PFSK-1 (cell line): ENCODE measurements at regions not wholly inside any gene's neighbourhood (a gene's known extent, or its start where the extent isn't known, plus 50 kb on each side); places are given as distances from the start of the nearest gene placed in this dataset.

Experiments
- FOXP2 ChIP-seq: optimal IDR thresholded peaks from 2 replicates; pipeline ENCODE3; 2011; ENCODE audit warnings: borderline replicate concordance, control low read depth, inconsistent platforms; ENCODE audit not compliant: insufficient read depth; ENCODE audit errors: extremely low read length, extremely low read depth
- REST ChIP-seq, 2 experiments: IDR thresholded peaks; 2 replicates each; pipeline versions ENCODE4 v1.6.1 to v1.8.0; 2011 to 2012; ENCODE audit warnings: low read depth in 2 of 2, low read length in 2 of 2, control low read depth in 1 of 2, inconsistent platforms in 1 of 2, mild to moderate bottlenecking in 1 of 2, moderate library complexity in 1 of 2; ENCODE audit not compliant: insufficient read depth in 1 of 2
- SIN3A ChIP-seq: IDR thresholded peaks from 2 replicates; pipeline ENCODE4 v1.6.1; 2012; ENCODE audit warnings: mild to moderate bottlenecking, low read length, moderate library complexity, borderline replicate concordance; ENCODE audit not compliant: insufficient read depth
- TAF1 ChIP-seq: IDR thresholded peaks from 2 replicates; pipeline ENCODE4 v1.6.1; 2012; ENCODE audit warnings: low read length, control low read depth, borderline replicate concordance; ENCODE audit not compliant: insufficient read depth

DNA sequence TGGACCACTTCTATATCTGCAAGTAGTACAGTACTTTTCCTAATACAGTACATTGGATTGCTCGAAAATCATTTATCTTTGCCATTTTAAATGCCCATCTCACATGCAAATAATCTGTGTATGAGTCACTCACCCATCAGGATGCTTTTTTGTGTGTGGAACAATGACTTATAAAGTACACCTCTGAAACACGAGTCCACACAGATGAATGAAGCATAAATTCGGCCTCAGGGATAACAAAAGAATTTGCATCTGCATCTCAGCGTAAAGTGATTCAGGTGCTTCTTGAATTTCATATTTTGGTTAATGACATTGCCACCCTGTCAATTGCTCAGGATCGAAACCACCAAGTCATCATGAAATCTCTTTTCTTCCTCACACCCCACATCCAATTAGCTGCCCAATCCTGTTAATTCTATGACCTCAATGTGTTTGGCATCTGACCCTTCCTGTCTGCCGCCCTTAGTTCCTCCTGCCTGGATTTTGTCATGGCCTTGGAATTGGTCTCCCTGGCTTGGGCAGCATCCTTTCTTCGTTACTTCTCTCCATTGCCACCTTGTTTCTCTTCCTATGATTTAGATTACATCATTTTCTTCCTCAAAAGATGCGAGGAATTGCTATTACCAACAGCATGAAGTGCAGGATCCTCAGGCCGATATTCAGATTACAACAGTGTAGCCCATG, 161.6 kb upstream of the MID1 start:
- no peak for TF ChIP-seq TAF1
- TF ChIP-seq FOXP2 = no peak
- no peak for TF ChIP-seq REST (IDR thresholded peaks at IDR 0.05; ENCODE audit: insufficient read depth in 1 of 2, low read depth in 2 of 2, low read length in 2 of 2)
- no peak for TF ChIP-seq SIN3A
